ENCODE measurements at regions not wholly inside any gene's neighbourhood (a gene's known extent, or its start where the extent isn't known, plus 50 kb on each side); places are given as distances from the start of the nearest gene placed in this dataset.
A peak's percentile ranks its signal among the peaks of the same experiment; 100 is the strongest.

- no peak overlapping the region for H3K27ac ChIP-seq
- no peak for TF ChIP-seq POLR2A (IDR thresholded peaks at IDR 0.05)
- TF ChIP-seq EP300 (IDR thresholded peaks at IDR 0.05) = no peak
- no peak for TF ChIP-seq POLR2AphosphoS5 (IDR thresholded peaks at IDR 0.05)
- no peak for TF ChIP-seq CTCF (IDR thresholded peaks at IDR 0.05)
- H3K9me3 ChIP-seq = no peaks in the 10 kb centered on the region
- no peak for DNase-seq
- ATAC-seq (ENCODE audit: low FRiP score in 2 of 2) = no peak
- no peaks in the 10 kb centered on the region for H3K36me3 ChIP-seq
- no peaks in the 10 kb centered on the region for H3K27me3 ChIP-seq
- no peaks in the 10 kb centered on the region for H3K4me1 ChIP-seq
- WGBS, 2 donors = 72 to 81% methylated on average over 5 of the region's 5 CpGs
- H3K4me3 ChIP-seq = no peak overlapping the region
Measured at GRCh38 chr4:183390374-183390773, 54.1 kb upstream of the CDKN2AIP start.

- Histone ChIP-seq H3K4me3 (no peak overlapping the region), H3K27ac (no peak overlapping the region), H3K9me3 (no peaks in the 10 kb centered on the region), H3K4me1 (no peaks in the 10 kb centered on the region), H3K36me3 (no peaks in the 10 kb centered on the region), H3K27me3 (no peaks in the 10 kb centered on the region)
- ATAC-seq (ENCODE audit: low FRiP score in 2 of 2) (no peak), DNase-seq (no peak)
- TF ChIP-seq POLR2A (IDR thresholded peaks at IDR 0.05) (no peak), EP300 (IDR thresholded peaks at IDR 0.05) (no peak), CTCF (IDR thresholded peaks at IDR 0.05) (no peak), POLR2AphosphoS5 (IDR thresholded peaks at IDR 0.05) (no peak)
- WGBS, 2 donors = 33 to 48% methylated on average over 3 of the region's 3 CpGs
Measured at GRCh38 chr4:183391204-183391603, 53.2 kb upstream of the CDKN2AIP start.

GRCh38 chr4:183392377-183392776 is 52.1 kb upstream of the CDKN2AIP start:
- Histone ChIP-seq H3K9me3 (no peaks in the 10 kb centered on the region), H3K4me1 (no peaks in the 10 kb centered on the region), H3K36me3 (no peaks in the 10 kb centered on the region), H3K4me3 (no peak overlapping the region), H3K27ac (no peak overlapping the region), H3K27me3 (no peaks in the 10 kb centered on the region)
- TF ChIP-seq CTCF (IDR thresholded peaks at IDR 0.05) (no peak), EP300 (IDR thresholded peaks at IDR 0.05) (no peak), POLR2AphosphoS5 (IDR thresholded peaks at IDR 0.05) (no peak), POLR2A (IDR thresholded peaks at IDR 0.05) (no peak)
- ATAC-seq (ENCODE audit: low FRiP score in 2 of 2) (peak in 1 of 2 donors; percentile 63), DNase-seq (no peak)
- 76% methylated on average over 3 of the region's 3 CpGs for WGBS, 2 donors

- DNase-seq (no peak), ATAC-seq (ENCODE audit: low FRiP score in 2 of 2) (no peak)
- H3K27me3 ChIP-seq = no peaks in the 10 kb centered on the region
- no peak overlapping the region for H3K4me3 ChIP-seq
- whole genome bisulfite sequencing, 2 donors = 92 to 94% methylated on average over 2 to 5 of the region's 5 CpGs
- H3K9me3 ChIP-seq = no peaks in the 10 kb centered on the region
- no peak for TF ChIP-seq EP300 (IDR thresholded peaks at IDR 0.05)
- no peak overlapping the region for H3K27ac ChIP-seq
- peaks cover 4 to 9% (median 8%) of the 10 kb centered on the region in 4 donors for H3K4me1 ChIP-seq
- no peaks in the 10 kb centered on the region for H3K36me3 ChIP-seq
Measured at GRCh38 chr4:183393446-183393845, 51.0 kb upstream of the CDKN2AIP start.

GRCh38 chr4:183394166-183394951 is 50.1 kb upstream of the CDKN2AIP start:
- no peaks in the 10 kb centered on the region for H3K36me3 ChIP-seq
- peaks cover 9 to 13% (median 11%) of the 10 kb centered on the region in 4 donors for H3K4me1 ChIP-seq
- no peak overlapping the region for H3K27ac ChIP-seq
- DNase-seq = no peak
- ATAC-seq (ENCODE audit: low FRiP score in 2 of 2) = no peak
- 90% methylated on average over 19 of the region's 19 CpGs for WGBS, 2 donors
- no peak overlapping the region for H3K4me3 ChIP-seq
- no peak for TF ChIP-seq POLR2A (IDR thresholded peaks at IDR 0.05)
- TF ChIP-seq CTCF (IDR thresholded peaks at IDR 0.05) = no peak
- no peak for TF ChIP-seq POLR2AphosphoS5 (IDR thresholded peaks at IDR 0.05)
- no peak for TF ChIP-seq EP300 (IDR thresholded peaks at IDR 0.05)
- H3K9me3 ChIP-seq = no peaks in the 10 kb centered on the region
- no peaks in the 10 kb centered on the region for H3K27me3 ChIP-seq

All from upper lobe of left lung (tissue), 6 donors.